Endothelial cell of umbilical vein (primary cell): ENCODE measurements at regions not wholly inside any gene's neighbourhood (a gene's known extent, or its start where the extent isn't known, plus 50 kb on each side); places are given as distances from the start of the nearest gene placed in this dataset.

Experiments used
- BruUV-seq: library from RNA; stranded (reverse); fragments of 400-500 nt; replicated peaks from 2 replicates; lab custom pipeline; 2021; lab: Mats Ljungman, UMichigan
- CTCF ChIA-PET: fragments of 300-600, 350-600 bp; sonication (Branson Sonifier 250); formaldehyde crosslinking; loops from one replicate; lab custom pipeline; 2021; ENCODE audit warnings: antibody characterized with exemption, inconsistent platforms; lab: Charles Lee
- POLR2A ChIA-PET: fragments of 300-600, 350-600 bp; sonication (Branson Sonifier 250); formaldehyde crosslinking; loops from one replicate; lab custom pipeline; 2021; ENCODE audit warnings: antibody characterized with exemption, inconsistent platforms; lab: Charles Lee
- DNase-seq: peaks from one replicate; pipeline ENCODE4 v3.0.0-alpha.2; 2011; ENCODE audit warnings: low read depth, low spot score
- FAIRE-seq: peaks from 2 replicates; lab custom pipeline; 2011; peaks lifted over from hg19 to GRCh38; lab: Jason Lieb, UNC
- H2AFZ ChIP-seq: 2 replicates; pipeline ENCODE4 v1.6.0; 2012; ENCODE audit warnings: low read depth, low read length, control low read depth, inconsistent platforms
- H3K27ac ChIP-seq: 2 replicates; pipeline ENCODE4 v1.5.1; 2011; ENCODE audit warnings: low read depth, mild to moderate bottlenecking, control low read depth, low read length, moderate library complexity; ENCODE audit not compliant: insufficient read depth
- H3K27me3 ChIP-seq, 2 experiments: 2 replicates each; pipeline versions ENCODE4 v1.6.0 to v1.6.1; 2011; ENCODE audit warnings: low read length in 2 of 2, mixed read lengths in 1 of 2; ENCODE audit not compliant: control insufficient read depth in 2 of 2, insufficient read depth in 2 of 2
- H3K36me3 ChIP-seq, 2 experiments: 2 replicates in 1 of 2; 3 replicates in 1 of 2; pipeline ENCODE4 v1.5.1; 2011; ENCODE audit warnings: low read length in 2 of 2, mild to moderate bottlenecking in 1 of 2, moderate library complexity in 1 of 2; ENCODE audit not compliant: control insufficient read depth in 2 of 2, insufficient read depth in 2 of 2; ENCODE audit errors: extremely low read depth in 1 of 2
- H3K4me1 ChIP-seq: 3 replicates; pipeline ENCODE4 v1.5.1; 2011; ENCODE audit warnings: mild to moderate bottlenecking, low read length; ENCODE audit not compliant: control insufficient read depth, insufficient read depth; ENCODE audit errors: extremely low read depth
- H3K4me2 ChIP-seq: 2 replicates; pipeline ENCODE4 v1.6.1; 2011; ENCODE audit warnings: low read length, control low read depth, mixed read lengths; ENCODE audit not compliant: insufficient read depth
- H3K4me3 ChIP-seq, 3 experiments: fragments of 200-600 bp in 1 of 3; sonication (generic), shearing (Covaris generic) in 1 of 3; replicated peaks in 1 of 3; 2 replicates each; pipeline ENCODE4 v1.5.1; 2011 to 2016; ENCODE audit warnings: control low read depth in 3 of 3, low read length in 3 of 3, mild to moderate bottlenecking in 2 of 3, inconsistent platforms in 1 of 3, low read depth in 1 of 3, moderate library complexity in 1 of 3; ENCODE audit not compliant: insufficient read depth in 1 of 3
- H3K79me2 ChIP-seq: 2 replicates; pipeline ENCODE4 v1.6.0; 2012; ENCODE audit warnings: low read length, inconsistent platforms; ENCODE audit not compliant: control insufficient read depth, insufficient read depth
- H3K9ac ChIP-seq: replicated peaks from 2 replicates; pipeline ENCODE3; 2011; ENCODE audit warnings: low read length, control low read depth; ENCODE audit not compliant: insufficient read depth; ENCODE audit errors: extremely low read depth
- H3K9me1 ChIP-seq: replicated peaks from 3 replicates; pipeline ENCODE4 v1.6.0; 2011; ENCODE audit warnings: mild to moderate bottlenecking, low read length; ENCODE audit not compliant: control insufficient read depth, insufficient read depth; ENCODE audit errors: extremely low read depth
- H3K9me3 ChIP-seq: replicated peaks from 2 replicates; pipeline ENCODE4 v1.5.1; 2012; ENCODE audit warnings: low read length, inconsistent platforms; ENCODE audit not compliant: control insufficient read depth, insufficient read depth
- H4K20me1 ChIP-seq: replicated peaks from 2 replicates; pipeline ENCODE3; 2011; ENCODE audit warnings: mild to moderate bottlenecking, low read length; ENCODE audit not compliant: control insufficient read depth, insufficient read depth; ENCODE audit errors: extremely low read depth
- CTCF ChIP-seq, 2 donors: IDR thresholded peaks; 1 replicate in 1 of 2; 2 replicates in 1 of 2; pipeline ENCODE4 v1.5.1; 2011; ENCODE audit warnings: low read length in 2 of 2, mild to moderate bottlenecking in 2 of 2, moderate library complexity in 2 of 2, control low read depth in 1 of 2, inconsistent platforms in 1 of 2, low read depth in 1 of 2; ENCODE audit not compliant: insufficient read depth in 1 of 2; ENCODE audit errors: extremely low read depth in 1 of 2
- EZH2 ChIP-seq: IDR thresholded peaks from 2 replicates; pipeline ENCODE4 v1.6.1; 2012; ENCODE audit warnings: borderline replicate concordance, low read depth, mild to moderate bottlenecking, moderate library complexity, low read length, inconsistent platforms; ENCODE audit not compliant: severe bottlenecking
- FOS ChIP-seq: IDR thresholded peaks from 2 replicates; pipeline ENCODE4 v1.6.1; 2011; ENCODE audit warnings: mild to moderate bottlenecking, low read length, moderate library complexity, borderline replicate concordance; ENCODE audit not compliant: insufficient read depth
- GATA2 ChIP-seq: IDR thresholded peaks from 2 replicates; pipeline ENCODE4 v1.7.0; 2011; ENCODE audit warnings: low read depth, mild to moderate bottlenecking, moderate library complexity, mixed read lengths, low read length; ENCODE audit not compliant: insufficient read length, insufficient read depth
- JUN ChIP-seq: IDR thresholded peaks from 2 replicates; pipeline ENCODE4 v1.6.1; 2011; ENCODE audit warnings: borderline replicate concordance, low read depth; ENCODE audit not compliant: insufficient read length, insufficient read depth
- MAX ChIP-seq: IDR thresholded peaks from 2 replicates; pipeline ENCODE4 v1.6.1; 2011; ENCODE audit not compliant: insufficient read depth, insufficient read length
- MYC ChIP-seq: IDR thresholded peaks from one replicate; pipeline ENCODE4 v1.6.1; 2011; ENCODE audit warnings: mild to moderate bottlenecking, low read depth, low read length
- POLR2A ChIP-seq: IDR thresholded peaks from 2 replicates; pipeline ENCODE4 v1.6.1; 2012; ENCODE audit warnings: low read depth, mild to moderate bottlenecking, control low read depth, low read length
- POLR2AphosphoS5 ChIP-seq: IDR thresholded peaks from 2 replicates; pipeline ENCODE4 v1.6.1; 2012; ENCODE audit warnings: low read depth, mild to moderate bottlenecking, control low read depth, low read length, moderate library complexity; ENCODE audit not compliant: insufficient read depth
- dilution Hi-C: fragments of 300-500 bp; cut with MboI; formaldehyde crosslinking; loops from one replicate; pipeline ENCODE4 v1.15.0; 2019; ENCODE audit warnings: low sequenced_read_pairs; ENCODE audit not compliant: extremely low pct_ligation_motif_present
- intact Hi-C: fragments of 100-400 bp; cut with micrococcal nuclease; formaldehyde crosslinking; loops from one replicate; pipeline ENCODE4 v1.10.0; 2022

GRCh38 chr1:110282395-110282794, 56.8 kb upstream of the RBM15 start:
- H3K4me3 ChIP-seq, result no peak overlapping the region
- no peak overlapping the region for H3K27ac ChIP-seq
- no TSS peak for BruUV-seq
- FAIRE-seq (no peak), DNase-seq (no peak)
- H3K36me3 ChIP-seq, result no peaks in the 10 kb centered on the region
- H3K9me3 ChIP-seq, result no peaks in the 10 kb centered on the region
- CTCF ChIA-PET, result interaction anchor here (1.2 kb wide), 1 partner anchor 75 kb away, joined by 3 read pairs; no protein-coding TSS in a partner anchor
- no peak overlapping the region for H3K9ac ChIP-seq
- no peak overlapping the region for H3K4me2 ChIP-seq
- TF ChIP-seq MYC (no peak), EZH2 (no peak), FOS (no peak), POLR2AphosphoS5 (no peak), JUN (no peak), GATA2 (no peak), MAX (no peak), POLR2A (no peak), CTCF (IDR thresholded peaks at IDR 0.05; ENCODE audit: extremely low read depth in 1 of 2, insufficient read depth in 1 of 2, low read depth in 1 of 2, low read length in 2 of 2) (no peak)
- H2AFZ ChIP-seq, result no peak overlapping the region
- H3K27me3 ChIP-seq, result peaks cover 6% of the 10 kb centered on the region in 2 experiments
- POLR2A ChIA-PET, result no interaction called here
- dilution Hi-C loops, result no loop called here
- H3K9me1 ChIP-seq, result no peaks in the 10 kb centered on the region
- H3K79me2 ChIP-seq, result no peaks in the 10 kb centered on the region
- intact Hi-C loops, result no loop called here
- no peaks in the 10 kb centered on the region for H4K20me1 ChIP-seq
- H3K4me1 ChIP-seq, result no peaks in the 10 kb centered on the region
